ENCODE measurements at regions not wholly inside any gene's neighbourhood (a gene's known extent, or its start where the extent isn't known, plus 50 kb on each side); places are given as distances from the start of the nearest gene placed in this dataset.

- TF ChIP-seq POLR2A (IDR thresholded peaks at IDR 0.05; ENCODE audit: low read depth, low read length) (no peak), CTCF (conservative IDR thresholded peaks at IDR 0.05; ENCODE audit: low read depth, low read length) (no peak), CEBPB (IDR thresholded peaks at IDR 0.05; ENCODE audit: low read depth, low read length) (no peak)
Observed at GRCh38 chr13:47511647-47512046, 489.4 kb downstream of the SUCLA2 start.
